Epithelial cell of proximal tubule (primary cell): ENCODE measurements at regions not wholly inside any gene's neighbourhood (a gene's known extent, or its start where the extent isn't known, plus 50 kb on each side); places are given as distances from the start of the nearest gene placed in this dataset.

Source experiments
- DNase-seq: peaks from one replicate; pipeline ENCODE4 v3.0.0-alpha.2; 2011; ENCODE audit warnings: low read depth
- H3K4me3 ChIP-seq: 2 replicates; pipeline ENCODE4 v1.5.1; 2011; ENCODE audit warnings: low read depth, mild to moderate bottlenecking, low read length
- TF ChIP-seq, protein P1 (sequence below): conservative IDR thresholded peaks from 2 replicates; pipeline ENCODE4 v1.5.1; 2012; ENCODE audit warnings: low read depth, mild to moderate bottlenecking, low read length

DNA sequence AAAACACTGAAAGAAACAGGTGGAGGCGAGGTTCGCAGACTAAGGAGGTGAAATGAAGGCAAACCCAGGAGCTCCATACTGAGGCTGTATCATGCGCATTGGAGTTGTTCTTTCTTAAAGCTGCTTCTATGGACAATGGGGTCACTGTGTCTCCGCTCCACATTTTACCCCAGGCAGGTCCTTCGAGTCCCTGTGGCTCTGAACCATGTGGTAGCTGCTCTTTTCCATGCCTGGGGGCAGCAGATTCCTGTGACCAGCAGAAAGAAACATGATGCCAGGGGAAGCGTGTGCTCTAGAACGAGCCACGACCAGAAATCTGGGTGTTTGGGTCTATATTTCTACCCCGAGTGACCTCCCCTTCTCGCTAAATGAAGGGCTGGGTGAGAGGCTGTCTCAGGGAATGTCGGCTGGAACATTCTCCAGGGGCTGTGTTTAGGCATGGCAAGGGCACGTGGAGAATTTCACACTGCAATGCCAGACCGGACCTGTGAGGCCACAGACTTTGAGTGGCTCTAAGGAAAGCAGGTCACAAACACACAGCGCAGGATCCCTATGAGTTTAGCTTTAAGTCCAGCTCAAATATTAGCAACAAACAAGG lies 95.7 kb upstream of the IRS2 start:
- TF ChIP-seq, protein P1, sequence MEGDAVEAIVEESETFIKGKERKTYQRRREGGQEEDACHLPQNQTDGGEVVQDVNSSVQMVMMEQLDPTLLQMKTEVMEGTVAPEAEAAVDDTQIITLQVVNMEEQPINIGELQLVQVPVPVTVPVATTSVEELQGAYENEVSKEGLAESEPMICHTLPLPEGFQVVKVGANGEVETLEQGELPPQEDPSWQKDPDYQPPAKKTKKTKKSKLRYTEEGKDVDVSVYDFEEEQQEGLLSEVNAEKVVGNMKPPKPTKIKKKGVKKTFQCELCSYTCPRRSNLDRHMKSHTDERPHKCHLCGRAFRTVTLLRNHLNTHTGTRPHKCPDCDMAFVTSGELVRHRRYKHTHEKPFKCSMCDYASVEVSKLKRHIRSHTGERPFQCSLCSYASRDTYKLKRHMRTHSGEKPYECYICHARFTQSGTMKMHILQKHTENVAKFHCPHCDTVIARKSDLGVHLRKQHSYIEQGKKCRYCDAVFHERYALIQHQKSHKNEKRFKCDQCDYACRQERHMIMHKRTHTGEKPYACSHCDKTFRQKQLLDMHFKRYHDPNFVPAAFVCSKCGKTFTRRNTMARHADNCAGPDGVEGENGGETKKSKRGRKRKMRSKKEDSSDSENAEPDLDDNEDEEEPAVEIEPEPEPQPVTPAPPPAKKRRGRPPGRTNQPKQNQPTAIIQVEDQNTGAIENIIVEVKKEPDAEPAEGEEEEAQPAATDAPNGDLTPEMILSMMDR = no peak
- no peak overlapping the region for H3K4me3 ChIP-seq
- no peak for DNase-seq

DNA sequence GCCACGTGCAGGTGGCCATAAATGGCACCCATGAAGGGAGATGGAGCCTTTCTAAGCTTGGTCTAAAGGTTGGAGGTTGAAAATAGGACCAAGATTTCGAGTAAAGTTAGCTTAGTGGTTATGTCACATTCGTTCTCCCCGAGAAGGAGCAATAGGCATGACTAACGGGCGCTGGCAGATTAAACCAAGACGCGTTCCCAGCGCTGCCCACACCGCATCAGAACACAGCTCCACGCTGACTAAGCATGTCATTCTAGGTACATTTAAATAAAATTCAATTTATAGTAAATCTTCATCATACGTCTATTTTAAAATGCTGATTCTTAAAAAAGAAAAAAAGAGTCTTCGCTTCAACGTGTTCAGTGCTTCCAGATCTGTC lies 95.0 kb upstream of the IRS2 start:
- TF ChIP-seq, protein P1 = no peak

DNA sequence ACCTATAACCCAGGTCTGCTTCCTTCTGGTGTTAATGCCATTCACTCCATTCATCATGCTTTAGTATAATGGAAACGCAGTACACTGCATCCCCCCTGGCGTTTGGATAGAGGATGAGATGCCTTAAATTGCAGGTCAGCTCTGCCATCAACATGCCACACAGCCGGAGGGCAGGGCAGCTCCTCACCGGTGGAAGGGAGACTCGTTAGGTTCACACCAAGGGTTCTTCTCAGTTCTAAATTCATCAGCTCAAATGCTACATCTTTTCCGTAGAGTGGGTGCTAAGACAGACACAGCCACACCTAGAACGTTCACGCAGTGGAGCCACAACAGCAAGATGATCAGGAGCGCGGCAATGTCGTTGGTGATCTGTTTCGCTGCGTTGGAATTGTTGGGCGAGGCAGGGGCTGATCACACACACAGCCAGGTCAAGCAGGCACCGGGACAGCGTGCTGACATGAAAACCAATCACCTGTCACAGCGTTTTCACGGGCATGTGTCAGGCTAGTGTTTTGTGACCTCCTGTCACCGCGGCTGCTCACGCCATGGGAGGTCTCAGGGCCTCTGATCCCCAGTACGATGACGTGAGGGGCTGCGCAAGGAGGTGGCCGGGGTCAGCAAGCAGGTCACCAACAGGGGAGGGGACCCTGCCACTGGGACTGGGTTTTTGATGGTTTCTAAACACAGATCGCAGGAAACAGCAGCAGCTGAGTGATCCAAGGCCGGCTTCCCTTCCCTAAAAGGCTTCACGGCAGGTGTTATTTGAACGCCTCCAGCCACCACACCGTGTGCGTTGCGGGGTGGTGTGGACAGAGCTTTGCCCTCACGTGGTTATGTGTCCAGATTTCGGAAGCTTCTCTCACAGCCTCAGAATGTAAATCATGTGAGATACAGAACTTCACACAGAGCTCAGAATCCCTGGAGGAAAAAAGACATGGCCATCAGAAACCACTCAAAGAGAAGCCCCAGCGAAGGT lies 94.3 kb upstream of the IRS2 start:
- TF ChIP-seq, protein P1 = no peak
- H3K4me3 ChIP-seq = no peak overlapping the region
- DNase-seq = no peak

More for the DNA sequence above, 95.0 kb upstream of the IRS2 start:
- no peak for DNase-seq
- H3K4me3 ChIP-seq = no peak overlapping the region

DNA sequence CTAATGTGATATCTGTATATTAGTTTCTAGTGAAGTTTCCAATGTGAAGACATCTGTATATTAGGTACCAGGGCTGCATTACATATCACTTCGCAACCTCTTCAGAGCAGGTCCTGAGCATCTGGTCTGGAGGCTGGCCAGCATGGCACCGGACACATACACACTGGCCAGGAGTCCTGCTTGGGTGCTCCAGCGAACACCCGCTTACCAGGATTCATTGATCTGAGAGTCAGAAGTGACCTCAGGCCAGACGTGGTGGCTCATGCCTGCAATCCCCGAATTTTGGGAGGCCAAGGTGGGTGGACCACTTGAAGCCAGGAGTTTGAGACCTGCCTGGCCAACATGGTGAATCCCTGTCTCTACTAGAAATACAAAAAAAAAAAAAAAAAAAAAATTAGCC lies 93.0 kb upstream of the IRS2 start:
- DNase-seq = no peak
- TF ChIP-seq, protein P1 = no peak

DNA sequence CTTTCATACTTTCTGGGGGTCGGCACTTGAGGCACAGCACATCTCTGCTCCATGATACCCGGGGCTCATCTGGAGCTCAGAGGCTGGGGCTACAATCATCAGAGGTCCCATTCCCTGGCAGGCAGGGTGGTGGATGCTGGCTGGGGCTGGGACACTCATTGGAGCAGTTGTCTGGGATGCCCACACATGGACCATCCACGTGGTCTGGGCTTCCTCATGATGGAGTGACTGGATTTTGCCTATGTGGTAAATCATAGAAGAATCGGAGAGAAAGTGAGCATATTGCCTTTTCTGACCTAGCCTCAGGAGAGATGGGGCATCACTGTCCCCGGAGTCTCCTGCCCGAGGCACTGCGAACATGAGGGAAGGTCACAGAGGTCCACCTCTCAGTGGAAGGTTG lies 91.4 kb upstream of the IRS2 start:
- no peak for DNase-seq
- H3K4me3 ChIP-seq = no peak overlapping the region
- TF ChIP-seq, protein P1 = no peak

More for the DNA sequence above, 93.0 kb upstream of the IRS2 start:
- H3K4me3 ChIP-seq = no peak overlapping the region

DNA sequence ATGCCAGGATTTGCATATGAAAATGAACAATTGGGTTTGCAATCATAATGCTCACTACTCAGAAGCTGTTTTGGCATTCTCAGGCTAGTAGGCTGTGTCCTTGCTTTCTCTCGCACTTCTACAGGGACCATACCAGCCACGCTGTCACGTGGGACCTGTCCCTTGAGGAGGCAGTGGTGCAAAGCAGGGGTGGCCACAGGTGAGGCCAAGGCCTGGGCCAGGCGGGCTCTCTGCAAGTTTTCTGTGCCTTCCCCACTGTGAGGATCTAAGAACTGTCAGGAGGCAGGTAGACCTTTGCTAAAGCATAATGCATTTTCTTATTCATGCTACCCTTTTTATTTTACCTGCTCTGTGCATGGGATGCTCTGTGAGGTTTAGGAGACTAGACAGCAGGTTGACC lies 89.4 kb upstream of the IRS2 start:
- TF ChIP-seq, protein P1 = no peak
- H3K4me3 ChIP-seq = no peak overlapping the region
- no peak for DNase-seq
